ENCODE measurements at regions not wholly inside any gene's neighbourhood (a gene's known extent, or its start where the extent isn't known, plus 50 kb on each side); places are given as distances from the start of the nearest gene placed in this dataset.

- H3K4me3 ChIP-seq, result no peak overlapping the region
- no peaks in the 10 kb centered on the region for H3K36me3 ChIP-seq
- intact Hi-C loops (cut with DNase I), result no loop called here
- 83% methylated on average over 4 of the region's 4 CpGs for WGBS
- DNase-seq (ENCODE audit: low spot score), result no peak
- no peak for TF ChIP-seq CTCF (IDR thresholded peaks at IDR 0.05)
- TF ChIP-seq POLR2AphosphoS5 (IDR thresholded peaks at IDR 0.05), result no peak
- no peak for TF ChIP-seq POLR2A (IDR thresholded peaks at IDR 0.05)
- no peaks in the 10 kb centered on the region for H3K9me3 ChIP-seq
- no peak overlapping the region for H3K27ac ChIP-seq
- no peaks in the 10 kb centered on the region for H3K4me1 ChIP-seq (replicated peaks)
- H3K27me3 ChIP-seq (replicated peaks; ENCODE audit: insufficient read depth), result no peaks in the 10 kb centered on the region
Observed at GRCh38 chr15:31560643-31561042, 234.0 kb downstream of the KLF13 start.

- TF ChIP-seq CTCF (IDR thresholded peaks at IDR 0.05) (no peak), POLR2A (IDR thresholded peaks at IDR 0.05) (no peak), POLR2AphosphoS5 (IDR thresholded peaks at IDR 0.05) (no peak)
- Histone ChIP-seq H3K9me3 (no peaks in the 10 kb centered on the region), H3K27me3 (replicated peaks; ENCODE audit: insufficient read depth) (no peaks in the 10 kb centered on the region), H3K27ac (no peak overlapping the region), H3K4me1 (replicated peaks) (no peaks in the 10 kb centered on the region), H3K4me3 (no peak overlapping the region), H3K36me3 (no peaks in the 10 kb centered on the region)
- intact Hi-C loops (cut with DNase I), result no loop called here
- WGBS, result 78% methylated on average over 7 of the region's 7 CpGs
- no peak for DNase-seq (ENCODE audit: low spot score)
Observed at GRCh38 chr15:31561156-31561555, 234.5 kb downstream of the KLF13 start.

GRCh38 chr15:31563001-31563400 lies 236.4 kb downstream of the KLF13 start:
- intact Hi-C loops (cut with DNase I), result no loop called here
- 92% methylated on average over 5 of the region's 5 CpGs for WGBS
- Histone ChIP-seq H3K4me1 (replicated peaks) (no peaks in the 10 kb centered on the region), H3K27ac (no peak overlapping the region), H3K4me3 (no peak overlapping the region), H3K27me3 (replicated peaks; ENCODE audit: insufficient read depth) (no peaks in the 10 kb centered on the region), H3K36me3 (no peaks in the 10 kb centered on the region), H3K9me3 (no peaks in the 10 kb centered on the region)
- no peak for TF ChIP-seq POLR2AphosphoS5 (IDR thresholded peaks at IDR 0.05)
- no peak for TF ChIP-seq POLR2A (IDR thresholded peaks at IDR 0.05)
- TF ChIP-seq CTCF (IDR thresholded peaks at IDR 0.05), result no peak
- no peak for DNase-seq (ENCODE audit: low spot score)

- TF ChIP-seq POLR2AphosphoS5 (IDR thresholded peaks at IDR 0.05), result no peak
- TF ChIP-seq CTCF (IDR thresholded peaks at IDR 0.05), result no peak
- no peak for TF ChIP-seq POLR2A (IDR thresholded peaks at IDR 0.05)
- WGBS, result 100% methylated on average over 3 of the region's 3 CpGs
- no peak for DNase-seq (ENCODE audit: low spot score)
- Histone ChIP-seq H3K36me3 (no peaks in the 10 kb centered on the region), H3K27me3 (replicated peaks; ENCODE audit: insufficient read depth) (no peaks in the 10 kb centered on the region), H3K9me3 (no peaks in the 10 kb centered on the region), H3K27ac (no peak overlapping the region), H3K4me1 (replicated peaks) (no peaks in the 10 kb centered on the region), H3K4me3 (no peak overlapping the region)
- intact Hi-C loops (cut with DNase I), result no loop called here
Observed at GRCh38 chr15:31563421-31563820, 236.8 kb downstream of the KLF13 start.

- no peak for DNase-seq (ENCODE audit: low spot score)
- intact Hi-C loops (cut with DNase I), result no loop called here
- TF ChIP-seq POLR2AphosphoS5 (IDR thresholded peaks at IDR 0.05) (no peak), CTCF (IDR thresholded peaks at IDR 0.05) (no peak), POLR2A (IDR thresholded peaks at IDR 0.05) (no peak)
- Histone ChIP-seq H3K4me1 (replicated peaks) (no peaks in the 10 kb centered on the region), H3K27ac (no peak overlapping the region), H3K9me3 (no peaks in the 10 kb centered on the region), H3K27me3 (replicated peaks; ENCODE audit: insufficient read depth) (no peaks in the 10 kb centered on the region), H3K36me3 (no peaks in the 10 kb centered on the region), H3K4me3 (no peak overlapping the region)
- WGBS, result 80% methylated on average over 2 of the region's 2 CpGs
Observed at GRCh38 chr15:31567861-31568260, 241.2 kb downstream of the KLF13 start.

All from prostate gland (tissue), 2 donors.